Liver (tissue), 3 donors: ENCODE measurements at regions not wholly inside any gene's neighbourhood (a gene's known extent, or its start where the extent isn't known, plus 50 kb on each side); places are given as distances from the start of the nearest gene placed in this dataset.

Experiments
- CTCF ChIP-seq: fragments of 150-350 bp; IDR thresholded peaks from 2 replicates; pipeline ENCODE4 v1.5.1; 2017; ENCODE audit warnings: improper control_type of control experiment, low read depth, low read length; ENCODE audit not compliant: missing input control
- HNF4G ChIP-seq: IDR thresholded peaks from 2 replicates; pipeline ENCODE4 v1.6.1; 2016; ENCODE audit warnings: antibody characterized with exemption
- donor health status: healthy.
- donor health status: healthy.

- TF ChIP-seq CTCF (no peak), HNF4G (no peak)
These were observed 923.3 kb downstream of the AACS start for GRCh38 chr12:125988545-125988944.
